ES-I3 (cell line): ENCODE measurements at regions not wholly inside any gene's neighbourhood (a gene's known extent, or its start where the extent isn't known, plus 50 kb on each side); places are given as distances from the start of the nearest gene placed in this dataset.
"Not testable (repeated sequence)": the region's sequence is repeated elsewhere in the genome, so short reads cannot be mapped to it uniquely, and the experiment has no call there.

ENCODE experiments used
- H3K36me3 ChIP-seq: 2 replicates; pipeline ENCODE4 v1.6.1; 2013; ENCODE audit warnings: mild to moderate bottlenecking, low read length, control low read depth, moderate library complexity; ENCODE audit not compliant: insufficient read depth
- H3K4me1 ChIP-seq: 2 replicates; pipeline ENCODE4 v1.6.1; 2013; ENCODE audit warnings: mild to moderate bottlenecking, control low read depth, low read length; ENCODE audit not compliant: insufficient read depth
- H3K9ac ChIP-seq: 2 replicates; pipeline ENCODE4 v1.6.1; 2013; ENCODE audit warnings: low read depth, mild to moderate bottlenecking, low read length, moderate library complexity
- H3K9me3 ChIP-seq: 2 replicates; pipeline ENCODE4 v1.6.1; 2013; ENCODE audit warnings: mild to moderate bottlenecking, low read length, moderate library complexity; ENCODE audit not compliant: control insufficient read depth, insufficient read depth

GRCh38 chr6:9139746-9140145, 704.4 kb upstream of the SLC35B3 start:
- H3K36me3 ChIP-seq: no peaks in the 10 kb centered on the region
- H3K9me3 ChIP-seq: no peaks in the 10 kb centered on the region
- H3K9ac ChIP-seq: no peak overlapping the region
- H3K4me1 ChIP-seq: no peaks in the 10 kb centered on the region

GRCh38 chr6:9138936-9139335, 703.6 kb upstream of the SLC35B3 start:
- Histone ChIP-seq H3K9me3 (no peaks in the 10 kb centered on the region), H3K9ac (no peak overlapping the region), H3K4me1 (no peaks in the 10 kb centered on the region), H3K36me3 (no peaks in the 10 kb centered on the region)

GRCh38 chr6:9136141-9136822, 700.9 kb upstream of the SLC35B3 start:
- Histone ChIP-seq H3K4me1 (no peaks in the 10 kb centered on the region), H3K9me3 (no peaks in the 10 kb centered on the region), H3K9ac (no peak overlapping the region), H3K36me3 (no peaks in the 10 kb centered on the region)

DNA sequence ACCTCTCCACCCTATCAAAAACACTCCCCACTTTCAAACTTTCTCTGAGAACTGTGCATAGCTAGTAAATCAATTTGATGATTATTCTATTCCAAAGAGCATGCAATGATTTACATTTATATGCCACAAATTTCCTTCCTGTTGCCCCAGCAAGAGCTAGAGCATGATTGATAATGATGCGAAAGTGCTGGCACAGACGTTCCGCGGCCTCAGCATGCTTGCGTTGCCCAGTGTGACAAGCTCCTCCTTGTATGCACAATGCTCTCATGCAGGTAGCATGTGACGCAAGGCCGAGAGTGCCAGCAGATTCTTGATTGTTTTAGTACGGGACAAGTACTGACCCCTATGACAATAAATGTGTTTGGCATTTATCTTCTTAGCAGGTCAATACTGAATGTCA, 696.3 kb upstream of the SLC35B3 start:
- Histone ChIP-seq H3K4me1 (no peaks in the 10 kb centered on the region), H3K36me3 (no peaks in the 10 kb centered on the region), H3K9ac (no peak overlapping the region), H3K9me3 (0 out of 2 replicates have a peak, but pooled peaks cover 3% of the 10 kb centered on the region)

DNA sequence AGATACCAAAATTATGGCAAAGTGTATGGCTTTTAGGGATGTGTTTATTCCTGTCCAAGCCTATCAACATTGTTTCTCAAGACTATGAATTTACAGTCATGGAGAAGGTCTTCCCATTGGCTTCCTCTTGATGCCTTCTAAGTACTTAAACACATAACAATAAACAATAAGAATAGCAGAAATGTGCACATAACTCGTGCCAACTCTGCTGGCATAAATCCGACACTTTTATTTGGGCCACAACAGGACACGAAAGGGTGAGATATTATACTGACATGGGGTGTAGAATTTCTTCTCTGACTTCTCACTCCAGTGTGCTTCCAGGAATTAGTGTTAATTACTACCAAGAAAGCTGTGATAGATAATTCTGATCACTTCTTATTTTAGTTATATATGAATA, 695.9 kb upstream of the SLC35B3 start:
- Histone ChIP-seq H3K9ac (no peak overlapping the region), H3K36me3 (no peaks in the 10 kb centered on the region), H3K4me1 (no peaks in the 10 kb centered on the region), H3K9me3 (0 out of 2 replicates have a peak, but pooled peaks cover 3% of the 10 kb centered on the region)

DNA sequence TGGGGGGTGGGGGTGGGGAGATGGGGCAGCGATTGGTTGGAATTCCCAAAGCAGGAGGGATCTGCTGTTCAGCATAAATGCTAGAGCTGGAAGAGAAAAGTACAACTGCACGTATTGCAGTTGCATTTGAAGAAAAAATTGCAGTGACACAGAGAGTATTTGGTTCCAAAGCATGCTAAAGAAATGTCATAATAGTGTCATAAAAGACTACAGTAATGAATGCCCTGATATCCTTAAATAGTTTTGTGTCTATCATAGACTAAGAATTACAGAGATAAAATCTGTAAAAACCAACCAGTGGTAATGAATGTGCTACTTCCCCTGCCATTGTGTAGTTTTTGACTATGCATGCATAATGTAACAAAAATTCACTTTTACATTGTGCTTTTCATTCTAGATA, 693.6 kb upstream of the SLC35B3 start:
- Histone ChIP-seq H3K36me3 (no peaks in the 10 kb centered on the region), H3K9me3 (0 out of 2 replicates have a peak, but pooled peaks cover 3% of the 10 kb centered on the region), H3K4me1 (no peaks in the 10 kb centered on the region), H3K9ac (no peak overlapping the region)

DNA sequence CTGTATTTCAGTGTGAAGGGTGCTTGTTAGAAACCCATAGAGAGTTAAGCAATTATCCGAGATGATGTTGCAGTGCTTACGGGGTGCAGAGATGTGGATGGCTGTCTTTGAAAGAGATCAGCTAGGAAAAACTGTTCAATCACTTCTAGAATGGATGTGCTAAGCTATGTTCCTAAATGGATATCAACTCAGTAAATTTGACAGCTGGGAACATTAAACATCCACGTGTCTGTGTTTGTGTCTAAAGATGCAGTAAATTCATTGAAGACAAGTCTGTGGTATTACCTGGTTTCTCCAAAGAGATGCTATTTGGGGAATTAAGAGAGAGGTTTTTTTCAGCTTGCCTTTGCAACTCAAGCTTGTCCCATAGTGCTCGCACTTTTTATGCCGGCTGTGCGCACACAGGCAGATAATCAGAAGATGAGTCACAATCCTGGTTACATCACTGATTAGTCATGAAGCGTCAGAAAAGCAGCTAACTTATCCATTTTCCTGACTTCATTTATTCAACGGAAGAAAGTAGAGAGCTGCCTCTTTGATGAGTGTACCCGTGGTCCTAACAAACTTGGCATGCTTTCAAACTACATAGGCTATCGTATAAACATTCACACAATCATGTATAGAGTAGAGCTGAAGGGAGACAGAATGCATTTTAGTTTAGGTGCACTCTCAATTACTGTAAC, 691.7 kb upstream of the SLC35B3 start:
- Histone ChIP-seq H3K36me3 (no peaks in the 10 kb centered on the region), H3K9ac (no peak overlapping the region), H3K4me1 (no peaks in the 10 kb centered on the region), H3K9me3 (0 out of 2 replicates have a peak, but pooled peaks cover 3% of the 10 kb centered on the region)

DNA sequence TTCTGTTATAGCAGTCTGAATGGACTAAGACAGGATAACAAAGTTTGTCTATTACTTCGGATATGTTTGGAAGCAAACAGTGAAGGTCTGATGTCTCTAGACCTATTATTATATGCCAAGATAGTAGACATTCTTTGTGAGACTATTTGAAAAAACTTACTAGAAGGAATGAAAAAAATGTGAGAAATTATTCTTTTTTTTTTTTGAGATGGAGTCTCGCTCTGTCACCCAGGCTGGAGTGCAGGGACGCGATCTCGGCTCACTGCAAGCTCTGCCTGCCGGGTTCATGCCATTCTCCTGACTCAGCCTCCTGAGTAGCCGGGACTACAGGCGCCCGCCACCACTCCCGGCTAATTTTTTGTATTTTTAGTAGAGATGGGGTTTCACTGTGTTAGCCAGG, 690.7 kb upstream of the SLC35B3 start:
- not testable (repeated sequence) for H3K9ac ChIP-seq, H3K4me1 ChIP-seq, H3K9me3 ChIP-seq

DNA sequence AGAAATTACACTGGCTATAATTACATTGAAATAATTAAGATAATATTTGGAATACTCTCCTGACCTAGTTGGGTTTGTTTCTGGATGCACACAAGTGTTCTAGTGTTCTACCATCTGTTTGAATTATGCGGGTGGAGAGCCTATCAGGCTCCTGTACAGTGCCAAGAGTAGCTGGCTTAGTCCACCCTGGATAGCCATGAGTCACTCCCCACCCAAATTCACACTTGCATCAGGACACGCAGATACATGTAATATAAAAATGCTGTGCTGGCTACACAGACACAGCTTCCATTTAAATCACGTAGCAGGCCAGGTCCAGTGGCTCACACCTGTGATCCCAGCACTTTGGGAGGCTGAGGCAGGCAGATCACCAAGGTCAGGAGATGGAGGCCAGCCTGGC, 686.2 kb upstream of the SLC35B3 start:
- Histone ChIP-seq H3K9me3 (no peaks in the 10 kb centered on the region), H3K4me1 (no peaks in the 10 kb centered on the region), H3K36me3 (no peaks in the 10 kb centered on the region; the same call in 1 of the 2 replicates), H3K9ac (no peak overlapping the region)

More for the DNA sequence above, 690.7 kb upstream of the SLC35B3 start:
- H3K36me3 ChIP-seq: not testable (repeated sequence)

- H3K9me3 ChIP-seq: no peaks in the 10 kb centered on the region
- no peaks in the 10 kb centered on the region; the same call in 1 of the 2 replicates for H3K36me3 ChIP-seq
- no peak overlapping the region for H3K9ac ChIP-seq
- no peaks in the 10 kb centered on the region for H3K4me1 ChIP-seq
Measured at GRCh38 chr6:9116026-9116425, 680.7 kb upstream of the SLC35B3 start.

DNA sequence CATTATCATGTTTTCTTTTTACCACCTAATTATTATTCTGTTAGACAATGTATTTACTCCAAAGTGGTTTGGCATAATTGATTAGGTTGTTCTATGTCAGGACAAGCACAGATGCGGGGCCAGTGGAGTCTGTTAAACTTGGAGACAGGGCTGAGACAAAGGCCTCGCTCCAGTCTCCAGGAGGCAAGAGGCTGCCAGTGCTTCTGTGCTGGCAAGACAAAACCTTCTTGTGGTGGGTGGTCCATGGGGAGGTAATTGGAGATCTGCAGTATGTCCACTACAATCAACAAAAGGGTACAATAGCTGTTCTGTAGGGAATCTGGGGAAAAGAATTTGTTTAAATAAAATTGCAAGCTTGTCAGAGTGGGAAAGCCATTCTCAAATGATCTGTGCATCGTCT, 677.2 kb upstream of the SLC35B3 start:
- H3K9me3 ChIP-seq: no peaks in the 10 kb centered on the region
- no peaks in the 10 kb centered on the region for H3K4me1 ChIP-seq
- H3K9ac ChIP-seq: no peak overlapping the region
- no peaks in the 10 kb centered on the region for H3K36me3 ChIP-seq

DNA sequence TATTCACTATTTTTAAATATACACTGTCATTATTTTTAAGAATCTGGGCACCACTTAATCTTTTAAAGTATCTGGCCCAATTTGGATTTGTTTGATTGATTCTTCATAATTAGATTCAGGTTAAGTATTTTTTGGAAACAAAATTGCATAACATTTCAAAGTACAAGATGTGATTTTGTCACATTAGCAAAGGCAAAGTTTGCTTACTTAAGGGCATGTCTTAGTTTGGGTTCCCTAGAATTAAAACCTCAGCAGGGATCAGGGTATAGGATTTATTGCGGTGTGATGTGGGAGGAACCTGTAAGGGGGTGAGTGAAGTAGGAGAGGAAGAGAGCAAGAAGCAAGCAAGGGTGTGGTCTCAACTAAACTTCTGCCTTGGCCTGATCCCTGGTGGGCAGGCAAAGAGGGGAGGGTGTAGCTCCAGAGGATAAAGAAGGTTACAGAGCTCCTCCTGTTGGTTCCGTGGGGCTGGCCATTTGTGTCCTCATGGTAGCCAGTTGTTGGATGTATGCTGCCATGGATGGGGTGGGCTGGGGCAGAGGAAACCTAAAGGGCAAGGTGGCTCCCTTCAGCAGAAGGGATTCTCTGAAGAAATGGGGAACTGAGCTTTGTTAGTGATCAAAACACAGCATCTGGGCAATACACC, 668.7 kb upstream of the SLC35B3 start:
- Histone ChIP-seq H3K36me3 (no peaks in the 10 kb centered on the region), H3K9me3 (no peaks in the 10 kb centered on the region), H3K4me1 (no peaks in the 10 kb centered on the region), H3K9ac (no peak overlapping the region)

GRCh38 chr6:9101920-9102319, 666.6 kb upstream of the SLC35B3 start:
- H3K9ac ChIP-seq: no peak overlapping the region
- H3K36me3 ChIP-seq: no peaks in the 10 kb centered on the region
- H3K9me3 ChIP-seq: no peaks in the 10 kb centered on the region
- H3K4me1 ChIP-seq: no peaks in the 10 kb centered on the region

DNA sequence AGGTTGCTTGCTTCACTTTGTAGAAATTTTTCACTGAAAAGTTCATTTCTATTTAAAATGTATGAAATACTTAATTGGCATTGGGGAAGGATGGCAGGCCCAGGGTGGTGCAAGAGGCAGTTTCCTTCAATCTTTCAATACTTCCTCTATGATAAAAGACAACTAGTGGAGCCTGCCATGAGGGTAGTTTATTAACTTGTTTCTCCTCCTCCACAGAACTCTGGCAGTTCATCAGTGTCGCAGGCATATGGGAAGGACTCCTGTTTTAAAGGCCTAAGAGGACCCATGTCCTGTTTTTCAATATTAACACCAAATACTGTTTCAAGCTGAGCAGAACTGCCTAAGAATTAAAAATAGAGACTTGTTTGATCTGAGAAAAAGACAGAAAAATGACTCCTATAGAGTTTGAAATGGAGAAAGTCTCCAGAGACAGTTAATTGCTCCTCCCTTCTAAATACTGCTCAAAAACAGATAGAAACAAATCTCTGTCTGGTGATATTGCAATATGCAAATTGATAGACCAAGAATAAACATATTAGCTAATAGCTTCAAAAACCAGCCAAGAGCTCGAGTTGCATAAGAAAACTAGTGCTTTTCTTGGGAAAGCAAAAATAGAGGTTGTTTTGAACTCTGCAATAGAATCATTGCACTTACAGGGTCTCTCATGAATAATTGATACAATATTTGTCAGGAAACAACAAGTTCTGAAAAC, 665.7 kb upstream of the SLC35B3 start:
- Histone ChIP-seq H3K9me3 (no peaks in the 10 kb centered on the region), H3K36me3 (no peaks in the 10 kb centered on the region), H3K9ac (no peak overlapping the region), H3K4me1 (no peaks in the 10 kb centered on the region)
